ENCODE measurements at regions not wholly inside any gene's neighbourhood (a gene's known extent, or its start where the extent isn't known, plus 50 kb on each side); places are given as distances from the start of the nearest gene placed in this dataset.

GRCh38 chr12:110971189-110971920 lies 51.0 kb upstream of the MYL2 start:
- DNase-seq (ENCODE audit: low read depth in 1 of 2, low spot score in 1 of 2), result no peak
